Stimulated activated naive CD8-positive, alpha-beta T cell treated with anti-CD3 and anti-CD28 coated beads, Interleukin-15, Interleukin-2, amounts not matched to agents 100 ng/mL and 50 ng/mL, for 24 hours (primary cell): ENCODE measurements at regions not wholly inside any gene's neighbourhood (a gene's known extent, or its start where the extent isn't known, plus 50 kb on each side); places are given as distances from the start of the nearest gene placed in this dataset.

Source experiments
- H3K27ac Mint-ChIP-seq: one replicate; pipeline ENCODE4 v1.8.0; 2021; ENCODE audit warnings: mild to moderate bottlenecking, mixed read lengths
- H3K27me3 Mint-ChIP-seq: one replicate; pipeline ENCODE4 v1.8.0; 2021; ENCODE audit warnings: mixed read lengths
- H3K36me3 Mint-ChIP-seq: one replicate; pipeline ENCODE4 v1.8.0; 2021; ENCODE audit warnings: low read depth, mixed read lengths
- H3K4me1 Mint-ChIP-seq: one replicate; pipeline ENCODE4 v1.8.0; 2021; ENCODE audit warnings: low read depth, mixed read lengths
- H3K4me3 Mint-ChIP-seq: one replicate; pipeline ENCODE4 v1.8.0; 2021; ENCODE audit warnings: mild to moderate bottlenecking, mixed read lengths
- H3K9me3 Mint-ChIP-seq: one replicate; pipeline ENCODE4 v1.8.0; 2021; ENCODE audit warnings: mixed read lengths

DNA sequence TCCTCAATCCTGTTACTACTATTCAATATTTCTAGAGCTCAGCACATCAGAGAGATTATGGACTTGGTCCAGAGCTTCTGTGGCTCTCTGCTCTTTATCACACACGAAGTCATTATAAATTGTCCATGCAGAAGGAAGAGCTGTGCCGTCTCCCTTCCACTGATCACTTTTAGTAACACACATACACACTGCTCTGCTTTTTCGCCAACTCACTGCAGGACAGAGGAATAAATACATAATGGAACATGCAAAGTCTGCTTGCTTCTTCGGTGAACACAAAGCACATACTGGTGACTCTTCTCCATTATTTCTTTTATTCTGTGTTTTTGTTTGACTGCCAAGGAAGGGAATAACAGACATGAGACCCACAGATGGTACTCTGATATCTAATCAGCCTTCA, 1000.0 kb upstream of the TENM4 start:
- H3K9me3 Mint-ChIP-seq: peaks cover 19% of the 10 kb centered on the region
- H3K4me1 Mint-ChIP-seq: no peaks in the 10 kb centered on the region
- no peaks in the 10 kb centered on the region for H3K27me3 Mint-ChIP-seq
- no peaks in the 10 kb centered on the region for H3K36me3 Mint-ChIP-seq
- no peak overlapping the region for H3K4me3 Mint-ChIP-seq
- no peak overlapping the region for H3K27ac Mint-ChIP-seq

DNA sequence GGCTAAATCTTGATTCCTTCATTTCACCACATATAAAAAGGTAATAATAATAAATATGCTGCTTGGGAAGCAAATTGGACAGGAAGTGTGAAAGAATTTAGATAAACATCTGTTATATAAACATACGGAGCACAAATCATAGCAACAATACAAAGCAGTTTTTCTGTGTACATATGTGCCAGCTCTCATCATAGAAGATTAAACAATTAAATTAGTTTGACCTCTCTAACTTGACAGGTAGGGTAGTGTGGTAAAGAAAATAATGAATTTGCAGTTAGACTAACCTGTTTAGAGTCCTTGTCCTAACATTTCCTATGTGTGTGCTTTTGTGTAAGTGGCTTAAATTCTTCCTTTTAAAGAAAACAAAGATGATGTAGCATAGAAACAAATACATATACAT, 995.7 kb upstream of the TENM4 start:
- Mint-ChIP-seq H3K9me3 (peaks cover 15% of the 10 kb centered on the region), H3K4me3 (no peak overlapping the region), H3K27ac (no peak overlapping the region), H3K4me1 (no peaks in the 10 kb centered on the region), H3K36me3 (no peaks in the 10 kb centered on the region), H3K27me3 (no peaks in the 10 kb centered on the region)

- no peak overlapping the region for H3K4me3 Mint-ChIP-seq
- H3K4me1 Mint-ChIP-seq: no peaks in the 10 kb centered on the region
- H3K27ac Mint-ChIP-seq: no peak overlapping the region
- H3K9me3 Mint-ChIP-seq: peaks cover 19% of the 10 kb centered on the region
- H3K27me3 Mint-ChIP-seq: no peaks in the 10 kb centered on the region
- no peaks in the 10 kb centered on the region for H3K36me3 Mint-ChIP-seq
Measured at GRCh38 chr11:80435345-80435744, 994.5 kb upstream of the TENM4 start.

DNA sequence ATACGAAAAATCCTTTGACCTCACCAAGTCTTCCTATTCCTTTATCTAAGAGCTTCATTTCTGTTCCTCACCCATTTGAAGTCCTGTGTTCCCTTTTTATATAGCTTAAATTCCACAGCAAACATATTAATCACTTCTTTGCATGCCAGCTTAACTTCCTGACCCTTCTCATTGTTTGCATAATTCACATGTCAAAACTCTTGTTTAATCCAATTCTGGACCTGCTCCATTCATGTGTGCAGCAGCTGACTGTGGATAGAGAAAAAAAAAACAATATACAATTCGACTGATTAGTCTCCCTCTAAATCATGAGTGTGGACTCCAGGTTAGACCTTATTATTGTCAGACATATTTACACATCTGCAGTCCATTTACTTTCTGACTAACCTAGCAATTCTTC, 991.2 kb upstream of the TENM4 start:
- no peaks in the 10 kb centered on the region for H3K4me1 Mint-ChIP-seq
- no peak overlapping the region for H3K27ac Mint-ChIP-seq
- no peaks in the 10 kb centered on the region for H3K36me3 Mint-ChIP-seq
- no peaks in the 10 kb centered on the region for H3K27me3 Mint-ChIP-seq
- H3K4me3 Mint-ChIP-seq: no peak overlapping the region
- H3K9me3 Mint-ChIP-seq: peaks cover 13% of the 10 kb centered on the region

DNA sequence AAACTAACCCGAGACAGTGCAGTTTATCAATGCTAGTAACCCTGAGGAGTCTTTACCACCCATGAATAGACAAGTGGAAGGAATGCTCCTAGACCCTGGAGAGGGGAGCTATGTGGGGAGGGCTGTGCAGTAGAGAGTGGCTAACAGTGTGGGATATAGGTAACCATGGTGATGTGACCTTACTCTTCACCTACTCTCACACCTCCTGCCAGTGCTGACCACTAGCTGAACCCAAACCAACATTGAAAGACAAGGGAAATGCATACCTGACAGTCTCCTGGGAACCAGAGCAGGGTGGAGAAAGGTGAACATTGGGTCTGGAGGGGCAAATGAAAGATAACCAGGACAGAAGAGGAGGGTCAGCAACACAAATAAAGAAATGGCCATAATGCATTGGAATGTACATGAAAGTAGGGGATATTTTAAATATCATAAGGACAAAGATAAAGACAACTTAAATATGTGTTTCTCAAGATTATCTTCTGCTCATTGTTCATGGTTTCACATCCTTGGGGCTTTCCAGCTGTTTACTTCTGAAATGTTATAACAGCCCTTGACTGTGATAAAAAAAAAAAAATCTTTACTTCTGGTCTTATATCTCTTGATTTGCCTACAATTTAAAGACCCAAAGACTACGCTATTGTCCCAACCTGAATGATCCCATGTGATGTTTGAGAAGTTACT, 983.3 kb upstream of the TENM4 start:
- Mint-ChIP-seq H3K27ac (no peak overlapping the region), H3K4me1 (no peaks in the 10 kb centered on the region), H3K9me3 (no peaks in the 10 kb centered on the region), H3K36me3 (no peaks in the 10 kb centered on the region), H3K4me3 (no peak overlapping the region), H3K27me3 (no peaks in the 10 kb centered on the region)

DNA sequence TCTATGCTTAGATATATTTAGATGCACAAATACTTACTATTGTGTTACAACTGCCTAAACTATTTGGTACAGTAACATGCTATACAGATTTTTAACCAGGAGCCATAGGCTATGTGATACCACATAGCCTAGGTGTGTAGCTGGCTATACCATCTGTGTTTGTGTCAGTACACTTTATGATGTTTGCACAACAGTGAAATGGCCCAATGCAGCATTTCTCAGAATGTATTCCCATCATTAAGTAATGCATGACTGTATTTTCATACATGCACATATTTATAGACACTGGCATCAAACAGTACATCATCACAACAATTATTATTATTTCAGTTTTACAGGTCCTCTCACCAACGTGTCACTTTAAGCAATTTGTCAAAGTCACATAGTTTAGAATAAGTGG, 979.5 kb upstream of the TENM4 start:
- H3K27ac Mint-ChIP-seq: no peak overlapping the region
- no peaks in the 10 kb centered on the region for H3K27me3 Mint-ChIP-seq
- H3K4me3 Mint-ChIP-seq: no peak overlapping the region
- H3K4me1 Mint-ChIP-seq: no peaks in the 10 kb centered on the region
- H3K36me3 Mint-ChIP-seq: no peaks in the 10 kb centered on the region
- peaks cover 5% of the 10 kb centered on the region for H3K9me3 Mint-ChIP-seq

GRCh38 chr11:80417681-80418080, 976.9 kb upstream of the TENM4 start:
- Mint-ChIP-seq H3K27ac (no peak overlapping the region), H3K4me1 (no peaks in the 10 kb centered on the region), H3K27me3 (no peaks in the 10 kb centered on the region), H3K9me3 (peaks cover 8% of the 10 kb centered on the region), H3K36me3 (no peaks in the 10 kb centered on the region), H3K4me3 (no peak overlapping the region)

DNA sequence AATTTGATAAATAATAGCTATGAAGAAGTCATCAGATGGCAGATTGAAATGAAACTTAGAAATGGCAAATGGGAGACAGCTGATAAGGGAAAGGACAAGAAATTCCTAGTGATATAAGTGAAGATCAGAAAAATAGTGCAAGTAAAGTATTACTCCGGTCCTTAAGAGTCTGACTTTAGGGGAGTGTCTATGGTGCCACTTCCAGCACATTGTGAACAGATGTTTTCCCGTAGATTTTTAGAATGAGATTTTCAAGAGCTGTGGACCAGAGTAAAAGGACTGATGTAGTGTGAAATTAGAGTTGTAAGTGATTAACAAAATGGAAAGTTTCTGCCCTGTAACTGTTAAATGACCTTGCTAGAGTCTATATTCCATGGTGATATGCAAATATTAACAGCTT, 974.8 kb upstream of the TENM4 start:
- no peaks in the 10 kb centered on the region for H3K27me3 Mint-ChIP-seq

DNA sequence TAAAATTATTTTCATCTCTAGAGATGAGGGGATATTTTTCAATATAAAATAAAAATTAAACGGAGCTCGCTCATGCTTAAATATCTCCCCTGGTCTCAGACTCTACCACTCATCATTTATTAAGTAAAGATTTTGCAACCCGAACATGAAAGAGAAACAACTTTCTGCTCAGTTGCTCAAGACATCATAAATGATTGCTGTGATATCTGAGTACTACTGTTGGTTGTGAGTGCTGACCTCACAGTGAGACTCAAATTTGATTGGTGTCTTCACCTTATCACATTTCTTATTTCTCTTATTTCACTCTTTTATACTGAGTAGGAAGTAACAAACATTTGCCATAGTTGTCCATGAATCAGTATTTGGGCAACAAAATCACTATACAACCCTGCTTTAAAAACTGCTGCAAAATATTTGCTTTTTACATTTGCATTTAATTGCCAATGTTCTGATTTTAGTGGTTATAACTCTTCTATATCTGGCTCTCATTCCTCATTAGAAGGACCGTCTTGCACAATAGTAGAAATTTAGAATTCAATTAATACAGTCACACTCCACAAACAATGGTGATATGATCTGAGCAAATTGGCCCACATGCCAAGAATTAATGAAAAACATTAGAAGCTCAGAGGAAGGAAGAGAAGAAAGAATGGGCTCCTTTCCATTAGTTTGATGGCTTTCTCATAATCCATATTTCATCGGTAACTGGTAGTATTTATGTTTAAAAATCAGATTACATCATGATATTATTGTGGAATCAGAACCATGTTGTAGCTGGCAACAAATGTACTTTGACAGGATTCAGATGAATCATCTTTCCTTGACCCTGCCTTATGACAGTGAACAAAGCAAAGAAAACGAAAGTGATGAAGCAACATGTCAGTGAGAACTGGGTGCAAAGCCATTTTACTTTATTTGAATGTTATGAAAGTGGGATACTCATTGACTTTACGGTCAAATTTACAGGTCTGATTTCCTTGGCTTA, 973.6 kb upstream of the TENM4 start:
- H3K4me1 Mint-ChIP-seq: no peaks in the 10 kb centered on the region
- no peak overlapping the region for H3K27ac Mint-ChIP-seq
- no peaks in the 10 kb centered on the region for H3K27me3 Mint-ChIP-seq
- H3K36me3 Mint-ChIP-seq: no peaks in the 10 kb centered on the region
- peaks cover 11% of the 10 kb centered on the region for H3K9me3 Mint-ChIP-seq
- H3K4me3 Mint-ChIP-seq: no peak overlapping the region

More for the DNA sequence above, 974.8 kb upstream of the TENM4 start:
- Mint-ChIP-seq H3K4me3 (no peak overlapping the region), H3K4me1 (no peaks in the 10 kb centered on the region), H3K9me3 (peaks cover 8% of the 10 kb centered on the region), H3K27ac (no peak overlapping the region), H3K36me3 (no peaks in the 10 kb centered on the region)

- Mint-ChIP-seq H3K4me3 (no peak overlapping the region), H3K27ac (no peak overlapping the region), H3K4me1 (no peaks in the 10 kb centered on the region), H3K9me3 (peaks cover 14% of the 10 kb centered on the region), H3K36me3 (no peaks in the 10 kb centered on the region), H3K27me3 (no peaks in the 10 kb centered on the region)
Measured at GRCh38 chr11:80412604-80413003, 971.8 kb upstream of the TENM4 start.

DNA sequence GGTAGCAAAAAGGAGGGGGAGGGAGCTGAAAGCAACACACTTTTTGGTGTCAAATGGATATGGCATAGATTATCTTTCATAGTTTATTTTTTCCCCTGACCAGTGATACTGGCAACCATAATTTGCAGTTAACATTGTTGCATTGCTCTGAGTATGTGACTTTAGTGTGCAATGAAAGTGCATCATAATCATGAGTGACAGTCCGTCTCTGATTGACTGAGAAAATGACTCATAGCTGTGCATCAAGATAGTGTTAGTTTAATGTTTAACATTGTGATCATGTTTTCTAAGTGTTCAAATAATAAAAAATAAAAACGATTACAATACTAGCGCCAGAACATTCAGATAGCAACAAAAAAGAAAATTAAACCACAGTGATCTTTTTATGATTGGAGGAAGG, 952.4 kb upstream of the TENM4 start:
- no peak overlapping the region for H3K4me3 Mint-ChIP-seq
- no peak overlapping the region for H3K27ac Mint-ChIP-seq
- H3K27me3 Mint-ChIP-seq: no peaks in the 10 kb centered on the region
- peaks cover 5% of the 10 kb centered on the region for H3K9me3 Mint-ChIP-seq
- no peaks in the 10 kb centered on the region for H3K36me3 Mint-ChIP-seq
- H3K4me1 Mint-ChIP-seq: no peaks in the 10 kb centered on the region

GRCh38 chr11:80390505-80390904, 949.7 kb upstream of the TENM4 start:
- Mint-ChIP-seq H3K4me1 (no peaks in the 10 kb centered on the region), H3K36me3 (no peaks in the 10 kb centered on the region), H3K27ac (no peak overlapping the region), H3K27me3 (no peaks in the 10 kb centered on the region), H3K9me3 (peaks cover 13% of the 10 kb centered on the region), H3K4me3 (no peak overlapping the region)

GRCh38 chr11:80388536-80388935, 947.7 kb upstream of the TENM4 start:
- peaks cover 13% of the 10 kb centered on the region for H3K9me3 Mint-ChIP-seq

DNA sequence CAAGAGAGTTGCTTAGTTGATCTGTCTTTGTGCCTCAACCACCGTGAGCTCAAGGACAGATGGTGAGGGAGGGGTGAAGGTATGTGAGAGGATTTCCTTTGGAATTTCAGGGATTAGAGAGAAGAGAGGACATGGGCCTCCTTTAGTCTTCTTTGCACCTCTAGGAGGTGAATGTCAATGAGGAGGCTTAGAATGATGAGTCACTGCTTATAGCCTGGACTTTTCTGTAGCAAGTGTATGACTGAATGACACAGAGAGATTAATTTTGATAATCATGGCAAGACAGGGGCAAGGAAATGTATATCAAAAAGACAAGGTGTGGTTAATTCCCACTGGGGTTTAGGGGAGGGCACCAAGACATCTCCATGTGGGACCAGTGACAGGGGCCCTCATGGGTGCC, 947.3 kb upstream of the TENM4 start:
- peaks cover 13% of the 10 kb centered on the region for H3K9me3 Mint-ChIP-seq
- no peaks in the 10 kb centered on the region for H3K27me3 Mint-ChIP-seq
- H3K4me1 Mint-ChIP-seq: no peaks in the 10 kb centered on the region
- H3K27ac Mint-ChIP-seq: no peak overlapping the region
- no peaks in the 10 kb centered on the region for H3K36me3 Mint-ChIP-seq
- no peak overlapping the region for H3K4me3 Mint-ChIP-seq

More at GRCh38 chr11:80388536-80388935, 947.7 kb upstream of the TENM4 start:
- Mint-ChIP-seq H3K4me3 (no peak overlapping the region), H3K36me3 (no peaks in the 10 kb centered on the region), H3K27me3 (no peaks in the 10 kb centered on the region), H3K4me1 (no peaks in the 10 kb centered on the region), H3K27ac (no peak overlapping the region)

DNA sequence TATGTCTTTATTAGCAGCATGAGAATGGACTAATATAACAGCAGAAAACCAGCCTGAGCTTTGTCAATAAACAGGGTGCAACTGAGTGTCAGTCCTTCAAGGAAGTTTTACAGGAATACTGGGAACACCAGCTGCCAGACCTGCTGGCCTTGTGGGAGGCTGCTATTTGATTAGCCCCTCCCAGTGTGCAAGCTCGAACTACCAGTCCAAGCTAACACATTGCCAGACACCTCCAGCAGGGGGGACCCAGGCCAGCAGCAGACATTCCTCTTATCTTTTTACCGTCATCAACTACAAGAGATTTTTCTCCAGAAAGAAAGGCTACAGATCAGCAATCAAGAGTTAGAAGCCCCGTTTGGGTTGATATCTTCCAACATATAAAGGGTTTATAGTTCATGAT, 942.8 kb upstream of the TENM4 start:
- H3K9me3 Mint-ChIP-seq: peaks cover 13% of the 10 kb centered on the region
- no peak overlapping the region for H3K27ac Mint-ChIP-seq
- H3K27me3 Mint-ChIP-seq: no peaks in the 10 kb centered on the region
- no peak overlapping the region for H3K4me3 Mint-ChIP-seq
- no peaks in the 10 kb centered on the region for H3K4me1 Mint-ChIP-seq
- H3K36me3 Mint-ChIP-seq: no peaks in the 10 kb centered on the region
